ENCODE measurements at regions not wholly inside any gene's neighbourhood (a gene's known extent, or its start where the extent isn't known, plus 50 kb on each side); places are given as distances from the start of the nearest gene placed in this dataset.
A peak's percentile ranks its signal among the peaks of the same experiment; 100 is the strongest.

GRCh38 chr14:83923842-83924241 lies 1606.1 kb upstream of the FLRT2 start:
- Histone ChIP-seq H3K4me1 (ENCODE audit: insufficient read depth, poor library complexity, severe bottlenecking) (no peaks in the 10 kb centered on the region), H3K36me3 (ENCODE audit: low read depth) (no peaks in the 10 kb centered on the region), H3K9me3 (ENCODE audit: severe bottlenecking) (no peaks in the 10 kb centered on the region), H3K27ac (ENCODE audit: poor library complexity, severe bottlenecking) (no peak overlapping the region), H3K27me3 (ENCODE audit: insufficient read depth, poor library complexity, severe bottlenecking) (no peaks in the 10 kb centered on the region), H3K4me3 (ENCODE audit: severe bottlenecking) (no peak overlapping the region)
- TF ChIP-seq, protein P1, sequence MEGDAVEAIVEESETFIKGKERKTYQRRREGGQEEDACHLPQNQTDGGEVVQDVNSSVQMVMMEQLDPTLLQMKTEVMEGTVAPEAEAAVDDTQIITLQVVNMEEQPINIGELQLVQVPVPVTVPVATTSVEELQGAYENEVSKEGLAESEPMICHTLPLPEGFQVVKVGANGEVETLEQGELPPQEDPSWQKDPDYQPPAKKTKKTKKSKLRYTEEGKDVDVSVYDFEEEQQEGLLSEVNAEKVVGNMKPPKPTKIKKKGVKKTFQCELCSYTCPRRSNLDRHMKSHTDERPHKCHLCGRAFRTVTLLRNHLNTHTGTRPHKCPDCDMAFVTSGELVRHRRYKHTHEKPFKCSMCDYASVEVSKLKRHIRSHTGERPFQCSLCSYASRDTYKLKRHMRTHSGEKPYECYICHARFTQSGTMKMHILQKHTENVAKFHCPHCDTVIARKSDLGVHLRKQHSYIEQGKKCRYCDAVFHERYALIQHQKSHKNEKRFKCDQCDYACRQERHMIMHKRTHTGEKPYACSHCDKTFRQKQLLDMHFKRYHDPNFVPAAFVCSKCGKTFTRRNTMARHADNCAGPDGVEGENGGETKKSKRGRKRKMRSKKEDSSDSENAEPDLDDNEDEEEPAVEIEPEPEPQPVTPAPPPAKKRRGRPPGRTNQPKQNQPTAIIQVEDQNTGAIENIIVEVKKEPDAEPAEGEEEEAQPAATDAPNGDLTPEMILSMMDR (IDR thresholded peaks at IDR 0.05; ENCODE audit: poor library complexity, severe bottlenecking) = no peak
- DNase-seq (ENCODE audit: low spot score) = no peak
- ATAC-seq (ENCODE audit: low read depth) = no peak

- ATAC-seq (ENCODE audit: low read depth) (no peak), DNase-seq (ENCODE audit: low spot score) (no peak)
- Histone ChIP-seq H3K27ac (ENCODE audit: poor library complexity, severe bottlenecking) (no peak overlapping the region), H3K9me3 (ENCODE audit: severe bottlenecking) (no peaks in the 10 kb centered on the region), H3K36me3 (ENCODE audit: low read depth) (no peaks in the 10 kb centered on the region), H3K27me3 (ENCODE audit: insufficient read depth, poor library complexity, severe bottlenecking) (no peaks in the 10 kb centered on the region), H3K4me3 (ENCODE audit: severe bottlenecking) (no peak overlapping the region), H3K4me1 (ENCODE audit: insufficient read depth, poor library complexity, severe bottlenecking) (no peaks in the 10 kb centered on the region)
- TF ChIP-seq, protein P1 (IDR thresholded peaks at IDR 0.05; ENCODE audit: poor library complexity, severe bottlenecking) = no peak
These were observed 1605.7 kb upstream of the FLRT2 start for GRCh38 chr14:83924259-83924658.

GRCh38 chr14:83940253-83940652 lies 1589.7 kb upstream of the FLRT2 start:
- DNase-seq (ENCODE audit: low spot score) (no peak), ATAC-seq (ENCODE audit: low read depth) (no peak)
- no peaks in the 10 kb centered on the region for H3K36me3 ChIP-seq (ENCODE audit: low read depth)
- no peaks in the 10 kb centered on the region for H3K9me3 ChIP-seq (ENCODE audit: severe bottlenecking)
- no peak overlapping the region for H3K27ac ChIP-seq (ENCODE audit: poor library complexity, severe bottlenecking)
- H3K27me3 ChIP-seq (ENCODE audit: insufficient read depth, poor library complexity, severe bottlenecking) = no peaks in the 10 kb centered on the region
- H3K4me1 ChIP-seq (ENCODE audit: insufficient read depth, poor library complexity, severe bottlenecking) = no peaks in the 10 kb centered on the region
- TF ChIP-seq, protein P1 (IDR thresholded peaks at IDR 0.05; ENCODE audit: poor library complexity, severe bottlenecking) = peak; percentile 11
- H3K4me3 ChIP-seq (ENCODE audit: severe bottlenecking) = no peak overlapping the region

GRCh38 chr14:83958359-83958758 lies 1571.6 kb upstream of the FLRT2 start:
- Histone ChIP-seq H3K4me3 (ENCODE audit: severe bottlenecking) (no peak overlapping the region), H3K36me3 (ENCODE audit: low read depth) (no peaks in the 10 kb centered on the region), H3K9me3 (ENCODE audit: severe bottlenecking) (peaks cover 2% of the 10 kb centered on the region), H3K27me3 (ENCODE audit: insufficient read depth, poor library complexity, severe bottlenecking) (no peaks in the 10 kb centered on the region), H3K4me1 (ENCODE audit: insufficient read depth, poor library complexity, severe bottlenecking) (no peaks in the 10 kb centered on the region), H3K27ac (ENCODE audit: poor library complexity, severe bottlenecking) (no peak overlapping the region)
- no peak for ATAC-seq (ENCODE audit: low read depth)
- DNase-seq (ENCODE audit: low spot score) = no peak
- TF ChIP-seq, protein P1 (IDR thresholded peaks at IDR 0.05; ENCODE audit: poor library complexity, severe bottlenecking) = no peak

DNA sequence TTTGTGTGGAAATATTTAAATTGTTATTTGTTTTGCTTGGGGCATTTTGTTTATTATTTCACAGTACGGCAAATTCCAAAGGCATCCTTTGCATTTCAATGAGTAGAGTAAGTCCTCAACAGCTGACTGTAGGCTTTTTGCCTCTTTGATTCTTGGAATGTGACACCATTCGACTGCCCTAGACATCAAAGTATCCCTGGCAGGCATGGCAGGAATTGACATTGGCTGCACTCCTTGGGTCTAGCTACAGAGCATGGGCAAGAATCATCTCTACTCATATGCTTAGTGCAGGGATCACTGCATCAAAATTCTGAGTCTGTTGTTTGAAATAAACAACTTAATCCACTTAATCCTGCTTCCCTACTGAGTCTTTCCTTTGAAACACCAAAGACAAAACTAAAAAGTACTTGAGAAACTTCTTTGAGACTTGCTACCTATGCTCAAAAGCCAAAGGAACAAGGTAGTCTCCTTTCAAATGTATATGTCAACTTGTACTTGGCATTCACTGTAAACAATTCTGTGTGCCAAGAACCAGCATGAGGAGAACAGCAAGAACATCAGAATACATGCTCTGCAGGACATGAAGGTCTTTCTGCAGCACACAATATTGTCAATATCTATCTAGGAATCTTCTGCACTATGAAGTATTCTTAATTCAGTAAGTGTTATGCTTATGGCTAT lies 1569.0 kb upstream of the FLRT2 start:
- DNase-seq (ENCODE audit: low spot score) (no peak), ATAC-seq (ENCODE audit: low read depth) (no peak)
- Histone ChIP-seq H3K9me3 (ENCODE audit: severe bottlenecking) (no peaks in the 10 kb centered on the region), H3K27ac (ENCODE audit: poor library complexity, severe bottlenecking) (no peak overlapping the region), H3K4me3 (ENCODE audit: severe bottlenecking) (no peak overlapping the region), H3K36me3 (ENCODE audit: low read depth) (no peaks in the 10 kb centered on the region), H3K27me3 (ENCODE audit: insufficient read depth, poor library complexity, severe bottlenecking) (no peaks in the 10 kb centered on the region), H3K4me1 (ENCODE audit: insufficient read depth, poor library complexity, severe bottlenecking) (no peaks in the 10 kb centered on the region)
- TF ChIP-seq, protein P1 (IDR thresholded peaks at IDR 0.05; ENCODE audit: poor library complexity, severe bottlenecking) = no peak

Measured in RWPE2 (cell line).